AG10803 (cell line): ENCODE measurements at regions not wholly inside any gene's neighbourhood (a gene's known extent, or its start where the extent isn't known, plus 50 kb on each side); places are given as distances from the start of the nearest gene placed in this dataset.

Experiments
- DNase-seq: peaks from one replicate; pipeline ENCODE4 v3.0.0; 2010; ENCODE audit warnings: low read depth
- H3K4me3 ChIP-seq: 2 replicates; pipeline ENCODE4 v1.5.1; 2011; ENCODE audit warnings: mild to moderate bottlenecking, low read length, control low read depth
- TF ChIP-seq, protein P1 (sequence below): conservative IDR thresholded peaks from 2 replicates; pipeline ENCODE4 v1.5.1; 2011; ENCODE audit warnings: mild to moderate bottlenecking, low read length, control low read depth, inconsistent platforms

DNA sequence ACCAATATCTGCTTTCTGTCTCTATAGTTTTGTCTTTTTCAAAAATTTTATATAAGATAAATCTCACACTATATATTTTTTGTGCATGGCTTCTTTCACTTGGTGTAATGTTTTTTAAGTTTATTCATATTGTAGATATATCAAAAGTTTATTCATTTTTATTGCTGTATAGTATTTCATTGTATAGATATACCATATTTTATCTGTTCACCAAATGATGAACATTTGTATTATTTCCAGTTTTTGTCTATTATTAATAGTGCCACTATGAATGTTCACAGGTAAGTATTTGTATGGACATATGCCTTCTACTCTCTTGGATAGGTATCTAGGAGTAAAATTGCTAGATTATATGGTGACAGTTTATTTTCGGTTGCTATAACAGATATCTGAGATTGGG lies 289.5 kb upstream of the CITED2 start:
- DNase-seq = no peak
- TF ChIP-seq, protein P1, sequence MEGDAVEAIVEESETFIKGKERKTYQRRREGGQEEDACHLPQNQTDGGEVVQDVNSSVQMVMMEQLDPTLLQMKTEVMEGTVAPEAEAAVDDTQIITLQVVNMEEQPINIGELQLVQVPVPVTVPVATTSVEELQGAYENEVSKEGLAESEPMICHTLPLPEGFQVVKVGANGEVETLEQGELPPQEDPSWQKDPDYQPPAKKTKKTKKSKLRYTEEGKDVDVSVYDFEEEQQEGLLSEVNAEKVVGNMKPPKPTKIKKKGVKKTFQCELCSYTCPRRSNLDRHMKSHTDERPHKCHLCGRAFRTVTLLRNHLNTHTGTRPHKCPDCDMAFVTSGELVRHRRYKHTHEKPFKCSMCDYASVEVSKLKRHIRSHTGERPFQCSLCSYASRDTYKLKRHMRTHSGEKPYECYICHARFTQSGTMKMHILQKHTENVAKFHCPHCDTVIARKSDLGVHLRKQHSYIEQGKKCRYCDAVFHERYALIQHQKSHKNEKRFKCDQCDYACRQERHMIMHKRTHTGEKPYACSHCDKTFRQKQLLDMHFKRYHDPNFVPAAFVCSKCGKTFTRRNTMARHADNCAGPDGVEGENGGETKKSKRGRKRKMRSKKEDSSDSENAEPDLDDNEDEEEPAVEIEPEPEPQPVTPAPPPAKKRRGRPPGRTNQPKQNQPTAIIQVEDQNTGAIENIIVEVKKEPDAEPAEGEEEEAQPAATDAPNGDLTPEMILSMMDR = no peak
- H3K4me3 ChIP-seq = no peak overlapping the region

DNA sequence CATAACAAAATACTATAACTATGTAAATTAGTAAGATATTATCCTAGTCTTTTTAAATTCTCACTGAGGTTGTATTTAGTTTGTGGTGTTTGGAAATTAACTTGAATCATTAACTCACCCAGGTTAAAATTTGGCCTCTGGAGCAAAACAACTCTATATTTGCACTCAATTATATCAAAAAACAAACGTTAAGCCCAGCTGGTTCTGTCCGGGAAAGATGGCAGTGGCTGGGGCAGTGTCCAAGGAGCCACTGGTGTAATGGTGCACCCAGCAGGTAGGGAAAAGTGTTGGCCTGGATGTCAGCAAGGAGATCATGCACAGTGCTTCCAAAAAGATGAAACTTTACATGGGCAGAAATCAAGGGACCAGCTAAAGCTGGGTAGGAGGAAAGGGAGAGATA lies 285.3 kb upstream of the CITED2 start:
- DNase-seq = no peak
- TF ChIP-seq, protein P1 = no peak

DNA sequence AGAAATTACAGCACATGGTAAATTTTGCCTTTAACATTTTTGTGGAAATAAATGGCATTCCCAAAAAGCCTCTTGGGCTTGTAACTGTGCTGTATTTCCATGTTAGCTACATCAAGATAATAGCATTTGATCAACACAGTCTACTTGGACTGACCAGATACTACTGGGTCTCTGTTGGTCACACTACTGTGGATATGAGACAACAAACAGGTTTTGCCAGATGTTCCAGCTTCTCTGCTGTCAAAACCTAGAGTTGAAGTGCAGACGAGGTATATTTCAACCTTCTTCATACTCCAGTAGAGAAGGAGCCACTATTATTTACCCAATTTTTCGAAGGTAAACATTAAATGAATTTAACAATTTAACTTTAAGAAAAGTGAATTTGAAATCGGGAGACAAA lies 284.7 kb upstream of the CITED2 start:
- TF ChIP-seq, protein P1 = no peak
- no peak overlapping the region for H3K4me3 ChIP-seq
- DNase-seq = peak; percentile 13

More for the DNA sequence above, 285.3 kb upstream of the CITED2 start:
- no peak overlapping the region for H3K4me3 ChIP-seq

DNA sequence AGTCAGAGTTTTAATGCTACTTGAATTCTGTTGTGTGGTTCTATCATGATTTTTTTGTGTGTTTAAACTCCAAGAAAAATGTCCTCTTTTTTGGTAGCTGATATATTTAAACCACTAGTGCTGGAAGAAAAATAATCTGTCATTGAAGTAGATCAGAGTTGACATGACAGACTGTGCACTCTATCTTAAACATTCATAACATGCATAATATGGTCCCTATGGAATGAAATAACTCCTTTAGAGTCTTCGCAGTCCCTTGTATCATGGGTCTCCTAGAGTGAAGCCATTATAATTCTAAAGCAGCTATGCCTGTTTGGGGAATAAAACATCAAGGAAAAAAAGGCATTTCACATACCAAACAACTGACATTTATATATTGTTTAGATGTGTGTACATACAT lies 282.7 kb upstream of the CITED2 start:
- TF ChIP-seq, protein P1 = no peak
- H3K4me3 ChIP-seq = no peak overlapping the region
- no peak for DNase-seq

DNA sequence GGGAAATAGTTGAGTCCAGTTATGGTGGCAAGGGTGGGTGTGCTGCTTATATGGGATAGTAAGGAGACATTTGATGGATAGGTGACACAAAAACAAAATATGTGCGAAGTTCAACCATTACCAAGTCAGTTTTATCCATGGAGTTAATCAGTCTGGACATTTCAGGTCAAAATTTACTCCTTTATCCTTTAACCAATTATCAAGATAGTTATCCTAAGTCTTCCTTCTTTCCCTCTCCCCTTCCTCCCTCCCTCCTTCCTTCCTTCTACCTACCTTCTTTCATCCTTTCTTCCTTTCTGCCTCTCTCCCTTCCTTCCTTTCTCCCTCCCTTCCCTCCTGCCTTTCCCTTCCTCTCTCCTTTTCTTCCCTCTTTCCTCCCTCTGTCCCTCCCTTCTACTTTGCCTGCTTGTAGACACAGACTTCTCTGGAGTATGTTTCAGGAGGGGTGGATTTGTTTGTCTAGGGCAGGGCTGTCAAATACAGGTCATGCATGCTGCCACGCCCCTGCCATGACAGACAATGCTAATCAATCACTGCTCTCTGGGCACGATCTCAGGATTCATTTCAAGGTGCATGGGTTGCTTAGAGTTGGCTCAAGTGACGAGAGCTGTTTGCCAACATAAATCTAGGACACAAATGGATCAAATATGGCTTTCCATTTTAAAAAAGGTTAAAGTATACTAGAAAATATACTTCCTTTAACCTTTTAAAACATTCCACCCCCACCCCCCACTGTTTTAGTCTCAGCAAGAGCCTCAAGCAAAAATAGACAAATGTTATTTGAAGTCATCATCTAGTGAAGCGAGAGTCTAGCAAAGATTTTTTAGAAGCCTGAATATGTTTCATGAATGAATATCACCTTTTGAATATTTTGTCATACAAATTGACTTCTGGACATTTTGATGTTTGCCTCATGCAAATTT lies 281.6 kb upstream of the CITED2 start:
- TF ChIP-seq, protein P1 = no peak
- no peak for DNase-seq

DNA sequence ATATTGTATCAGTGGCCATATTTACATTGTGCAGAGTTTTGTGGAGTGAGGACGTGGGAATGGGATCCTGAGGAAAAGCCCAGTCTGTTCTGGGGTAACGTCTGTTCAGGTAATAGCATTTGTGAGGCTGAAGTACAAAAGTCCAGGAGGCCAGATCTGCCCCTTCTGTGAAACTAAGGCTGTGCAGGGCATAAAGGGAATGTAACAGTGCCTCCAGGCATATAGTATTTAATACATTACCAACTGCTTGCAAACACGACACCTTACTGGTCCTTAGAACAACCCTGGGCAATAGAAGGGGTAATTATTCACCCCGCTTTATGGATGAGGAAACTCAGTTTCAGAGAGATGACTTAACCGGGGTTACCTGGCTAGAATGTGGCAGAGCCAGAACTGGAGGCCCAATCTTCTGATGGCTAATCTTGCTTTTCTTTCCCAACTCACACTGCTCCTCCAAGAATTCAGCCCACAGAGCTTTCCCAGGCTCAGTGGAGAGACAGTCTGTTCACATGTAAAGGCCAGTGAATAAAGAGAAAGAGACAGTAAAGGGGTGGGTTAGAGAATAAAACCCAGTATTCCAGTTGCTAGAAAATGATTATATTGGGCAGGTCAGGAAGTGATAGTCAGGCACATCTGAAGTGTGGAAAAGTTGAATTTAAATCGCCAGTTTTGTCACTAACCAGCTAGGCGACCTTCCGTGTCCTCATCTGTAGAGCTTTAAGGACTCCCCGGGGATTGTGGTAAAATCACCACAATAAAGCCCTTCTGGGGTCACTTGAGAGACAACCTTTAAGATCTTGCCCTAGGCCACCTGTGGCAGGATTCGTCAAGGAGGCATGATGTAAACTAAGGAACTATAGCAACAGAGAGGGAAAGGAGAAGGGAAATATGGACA lies 280.7 kb upstream of the CITED2 start:
- no peak for DNase-seq
- H3K4me3 ChIP-seq = no peak overlapping the region
- TF ChIP-seq, protein P1 = no peak

More for the DNA sequence above, 281.6 kb upstream of the CITED2 start:
- no peak overlapping the region for H3K4me3 ChIP-seq
